HEK293T (cell line): ENCODE measurements at regions not wholly inside any gene's neighbourhood (a gene's known extent, or its start where the extent isn't known, plus 50 kb on each side); places are given as distances from the start of the nearest gene placed in this dataset.

Source experiments
- CTCF ChIA-PET: fragments of 350-600 bp; formaldehyde crosslinking; extraction: SDS; loops from one replicate; lab custom pipeline; 2021; ENCODE audit warnings: antibody characterized with exemption, inconsistent platforms; lab: Yijun Ruan, JAX
- POLR2A ChIA-PET: fragments of 350-600 bp; formaldehyde crosslinking; extraction: SDS; loops from one replicate; lab custom pipeline; 2020; ENCODE audit warnings: antibody characterized with exemption, inconsistent platforms; lab: Yijun Ruan, JAX
- DNase-seq: peaks from one replicate; pipeline ENCODE4 v3.0.0; 2012; ENCODE audit warnings: mixed read lengths; ENCODE audit errors: extremely low spot score
- ARNT ChIP-seq: fragments of 450-650 bp; IDR thresholded peaks from 2 replicates; pipeline ENCODE4 v1.6.1; 2017; ENCODE audit warnings: mild to moderate bottlenecking
- BHLHE40 ChIP-seq: fragments of 450-650 bp; IDR thresholded peaks from 2 replicates; pipeline ENCODE4 v1.6.1; 2016; ENCODE audit warnings: mild to moderate bottlenecking, moderate library complexity, borderline replicate concordance
- CTBP1 ChIP-seq: fragments of 450-650 bp; IDR thresholded peaks from 2 replicates; pipeline ENCODE4 v1.6.1; 2016; ENCODE audit warnings: borderline replicate concordance
- ELF4 ChIP-seq: fragments of 450-650 bp; IDR thresholded peaks from 2 replicates; pipeline ENCODE4 v1.6.1; 2017; ENCODE audit warnings: antibody characterized with exemption
- FOXA1 ChIP-seq: fragments of 450-650 bp; IDR thresholded peaks from 2 replicates; pipeline ENCODE4 v1.6.1; 2016; ENCODE audit warnings: mild to moderate bottlenecking
- FOXK2 ChIP-seq: fragments of 450-650 bp; IDR thresholded peaks from 2 replicates; pipeline ENCODE4 v1.6.1; 2016; ENCODE audit warnings: mild to moderate bottlenecking
- FOXM1 ChIP-seq: fragments of 450-650 bp; IDR thresholded peaks from 2 replicates; pipeline ENCODE4 v1.6.1; 2017; ENCODE audit warnings: mild to moderate bottlenecking, borderline replicate concordance
- HDGF ChIP-seq: fragments of 450-650 bp; IDR thresholded peaks from 2 replicates; pipeline ENCODE4 v1.6.1; 2017; ENCODE audit warnings: antibody characterized with exemption, borderline replicate concordance
- L3MBTL2 ChIP-seq: fragments of 450-650 bp; conservative IDR thresholded peaks from 2 replicates; pipeline ENCODE4 v1.6.1; 2016; ENCODE audit warnings: mild to moderate bottlenecking
- NFRKB ChIP-seq: fragments of 450-650 bp; IDR thresholded peaks from 2 replicates; pipeline ENCODE4 v1.6.1; 2016; ENCODE audit warnings: mild to moderate bottlenecking, moderate library complexity
- SP1 ChIP-seq: fragments of 450-650 bp; IDR thresholded peaks from 2 replicates; pipeline ENCODE4 v1.6.1; 2017
- SUZ12 ChIP-seq: fragments of 450-650 bp; IDR thresholded peaks from 2 replicates; pipeline ENCODE4 v1.6.1; 2016; ENCODE audit warnings: mild to moderate bottlenecking
- TARDBP ChIP-seq: fragments of 450-650 bp; IDR thresholded peaks from 2 replicates; pipeline ENCODE4 v1.6.1; 2016
- ZNF384 ChIP-seq: fragments of 450-650 bp; IDR thresholded peaks from 2 replicates; pipeline ENCODE4 v1.6.1; 2016
- TF ChIP-seq, protein P1 (sequence below): fragments of 450-650 bp; IDR thresholded peaks from 2 replicates; pipeline ENCODE4 v1.6.1; 2016

DNA sequence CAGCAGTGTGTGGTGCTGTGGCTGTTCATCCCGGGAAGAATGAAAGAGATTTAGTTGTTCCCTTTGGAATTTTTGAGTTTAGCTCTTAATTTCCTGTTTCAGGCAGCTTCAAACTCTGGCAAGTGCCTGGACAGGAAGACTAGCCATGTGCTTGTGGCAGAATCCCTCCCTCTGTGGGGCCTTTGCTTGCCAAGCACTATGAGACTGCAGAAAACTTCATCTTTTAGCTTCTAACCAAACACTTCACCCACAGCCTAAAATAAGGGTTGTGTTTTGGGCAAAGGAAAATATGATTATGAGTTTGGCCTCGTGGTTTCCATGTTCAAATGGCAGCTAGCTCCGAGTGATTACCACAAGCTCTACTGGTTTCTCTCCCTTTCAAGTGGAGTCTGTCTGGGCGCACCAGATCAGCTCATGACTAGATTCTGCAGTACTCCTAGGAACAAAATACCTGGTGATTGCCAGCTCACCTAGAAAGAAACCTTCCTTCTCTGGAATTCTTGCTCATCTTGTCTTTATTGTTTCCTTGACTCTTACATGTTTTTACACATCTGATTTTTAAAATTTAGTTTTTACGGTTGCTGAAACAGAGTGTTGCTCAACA, 707.5 kb downstream of the SLITRK6 start:
- TF ChIP-seq ELF4 (no peak), SP1 (no peak), BHLHE40 (no peak), SUZ12 (no peak), L3MBTL2 (no peak), ZNF384 (no peak), ARNT (no peak), NFRKB (no peak), CTBP1 (no peak), FOXA1 (no peak), FOXK2 (no peak), FOXM1 (no peak), HDGF (no peak), TARDBP (no peak)
- TF ChIP-seq, protein P1, sequence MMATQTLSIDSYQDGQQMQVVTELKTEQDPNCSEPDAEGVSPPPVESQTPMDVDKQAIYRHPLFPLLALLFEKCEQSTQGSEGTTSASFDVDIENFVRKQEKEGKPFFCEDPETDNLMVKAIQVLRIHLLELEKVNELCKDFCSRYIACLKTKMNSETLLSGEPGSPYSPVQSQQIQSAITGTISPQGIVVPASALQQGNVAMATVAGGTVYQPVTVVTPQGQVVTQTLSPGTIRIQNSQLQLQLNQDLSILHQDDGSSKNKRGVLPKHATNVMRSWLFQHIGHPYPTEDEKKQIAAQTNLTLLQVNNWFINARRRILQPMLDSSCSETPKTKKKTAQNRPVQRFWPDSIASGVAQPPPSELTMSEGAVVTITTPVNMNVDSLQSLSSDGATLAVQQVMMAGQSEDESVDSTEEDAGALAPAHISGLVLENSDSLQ, result no peak
- CTCF ChIA-PET, result no interaction called here
- POLR2A ChIA-PET, result no interaction called here
- DNase-seq, result no peak

DNA sequence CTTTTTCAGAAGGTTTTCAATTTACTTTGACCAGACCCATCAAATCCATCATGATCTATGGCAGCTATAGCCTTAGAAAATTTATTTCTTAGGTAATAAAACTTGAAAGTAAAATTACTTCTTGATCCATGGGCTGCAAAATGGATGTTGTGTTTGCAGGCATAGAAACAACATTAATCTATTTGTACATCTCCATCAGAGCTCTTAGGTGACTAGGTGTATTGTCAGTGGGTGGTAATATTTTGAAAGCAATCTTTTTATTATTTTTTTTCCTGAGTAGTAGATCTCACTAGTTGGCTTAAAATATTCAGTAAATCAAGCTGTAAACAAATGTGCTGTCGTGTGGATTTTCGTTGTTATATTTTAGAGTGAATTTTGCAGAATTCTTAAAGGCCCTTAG, 710.0 kb downstream of the SLITRK6 start:
- ChIA-PET POLR2A (no interaction called here), CTCF (no interaction called here)
- no peak for TF ChIP-seq SUZ12
- no peak for TF ChIP-seq TARDBP
- no peak for TF ChIP-seq SP1
- TF ChIP-seq ARNT, result no peak
- TF ChIP-seq, protein P1, result no peak
- no peak for TF ChIP-seq FOXK2
- TF ChIP-seq FOXA1, result no peak
- no peak for TF ChIP-seq L3MBTL2
- no peak for TF ChIP-seq NFRKB
- TF ChIP-seq BHLHE40, result no peak

DNA sequence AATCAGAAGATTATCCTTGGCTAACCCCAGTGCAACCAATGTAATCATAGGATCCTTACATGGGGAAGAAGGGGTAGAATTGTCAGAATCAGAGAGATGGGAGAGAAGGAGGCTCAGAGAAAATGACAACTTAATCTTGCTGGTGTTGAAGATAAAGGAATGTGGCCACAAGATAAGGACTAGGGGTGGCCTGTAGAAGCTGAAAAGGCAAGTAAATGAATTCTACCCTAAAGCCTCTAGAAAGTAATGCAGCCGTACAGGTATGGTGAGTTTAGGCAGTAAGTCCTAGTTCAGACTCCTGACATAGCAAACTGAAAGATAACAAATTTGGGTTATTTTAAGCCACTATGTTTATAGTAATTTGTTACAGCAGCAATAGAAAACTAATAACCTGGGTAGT, 718.5 kb downstream of the SLITRK6 start:
- POLR2A ChIA-PET, result no interaction called here
- no peak for DNase-seq
- TF ChIP-seq SP1, result no peak
- no peak for TF ChIP-seq NFRKB
- no peak for TF ChIP-seq FOXK2
- no peak for TF ChIP-seq SUZ12
- TF ChIP-seq ELF4, result no peak
- TF ChIP-seq, protein P1, result no peak
- TF ChIP-seq FOXA1, result no peak
- no peak for TF ChIP-seq TARDBP
- CTCF ChIA-PET, result no interaction called here

More for the DNA sequence above, 710.0 kb downstream of the SLITRK6 start:
- DNase-seq, result no peak

DNA sequence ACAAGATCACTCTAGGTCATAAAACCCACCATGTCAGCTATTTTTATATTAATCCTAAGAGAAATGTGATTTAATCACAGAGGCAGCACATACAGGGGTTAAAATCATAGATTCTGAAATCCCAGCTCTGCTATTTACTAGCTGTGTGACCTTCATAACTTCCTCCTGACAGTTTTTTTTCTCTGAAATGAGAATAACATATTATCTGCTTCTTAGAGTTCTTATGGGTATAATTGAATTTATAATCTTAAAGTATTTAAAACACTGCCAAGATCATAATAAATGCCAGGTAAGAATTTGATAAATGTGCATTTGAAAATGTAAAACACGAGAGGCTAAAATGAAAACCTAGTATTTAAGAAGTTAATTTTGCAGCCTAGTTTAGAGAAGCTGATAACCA, 722.9 kb downstream of the SLITRK6 start:
- ChIA-PET POLR2A (no interaction called here), CTCF (no interaction called here)
- no peak for DNase-seq
- TF ChIP-seq TARDBP (no peak), ARNT (no peak), ELF4 (no peak)
- TF ChIP-seq, protein P1, result no peak

DNA sequence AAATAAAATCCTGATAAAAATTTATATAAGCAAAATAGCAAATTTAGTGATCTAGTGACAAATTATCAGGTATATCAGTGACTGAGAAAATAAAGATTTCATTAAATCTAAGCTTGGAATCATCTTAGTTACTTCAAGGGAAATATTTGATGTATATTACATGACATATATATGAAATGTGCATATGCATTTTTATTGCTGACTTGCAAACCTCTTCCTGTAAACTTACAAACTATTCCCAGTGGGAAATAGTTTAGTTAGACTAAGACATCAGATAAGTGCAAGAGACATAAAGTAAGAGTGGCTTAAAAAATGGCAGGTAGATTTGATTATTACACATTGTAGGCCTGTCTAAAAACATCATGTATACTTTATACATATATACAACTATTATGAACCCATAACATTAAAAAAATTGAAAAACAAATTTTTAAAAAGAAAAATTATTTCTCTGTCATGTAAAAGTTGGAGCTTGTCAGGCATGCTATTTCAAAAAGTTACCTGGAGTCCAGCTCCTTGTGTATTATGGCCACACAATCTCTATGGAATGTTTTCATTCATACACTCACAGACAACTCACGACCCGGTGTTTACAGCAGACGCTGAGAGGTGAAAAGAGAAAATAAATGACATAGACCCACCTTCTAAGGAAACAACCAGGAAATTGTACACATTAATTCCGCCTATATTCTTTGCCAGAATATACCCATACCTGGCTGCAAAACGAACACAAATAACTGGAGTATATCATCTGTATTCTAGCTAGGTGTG, 724.5 kb downstream of the SLITRK6 start:
- ChIA-PET POLR2A (no interaction called here), CTCF (no interaction called here)
- TF ChIP-seq ARNT (no peak), CTBP1 (no peak), NFRKB (no peak), SUZ12 (no peak)
- no peak for DNase-seq

DNA sequence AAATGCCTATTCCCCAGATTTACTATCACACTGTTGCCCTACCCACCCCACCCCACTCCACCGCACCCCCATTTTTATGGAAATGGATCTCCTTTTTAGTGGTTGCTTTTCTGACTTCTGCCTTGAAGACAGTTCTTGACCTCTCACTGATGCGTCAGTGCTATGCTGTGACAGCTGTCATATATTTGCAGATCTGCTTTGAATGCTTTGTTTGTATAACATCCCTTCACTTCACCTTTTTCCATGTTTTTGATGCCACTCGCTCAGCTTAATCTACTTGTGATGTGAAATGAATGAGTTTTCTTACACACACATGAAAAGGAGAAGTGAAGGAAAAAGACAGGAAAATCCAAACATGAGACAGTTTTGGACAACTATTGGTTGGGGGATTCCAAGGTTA, 731.0 kb downstream of the SLITRK6 start:
- ChIA-PET CTCF (no interaction called here), POLR2A (no interaction called here)
- DNase-seq, result no peak
- TF ChIP-seq SP1, result no peak

DNA sequence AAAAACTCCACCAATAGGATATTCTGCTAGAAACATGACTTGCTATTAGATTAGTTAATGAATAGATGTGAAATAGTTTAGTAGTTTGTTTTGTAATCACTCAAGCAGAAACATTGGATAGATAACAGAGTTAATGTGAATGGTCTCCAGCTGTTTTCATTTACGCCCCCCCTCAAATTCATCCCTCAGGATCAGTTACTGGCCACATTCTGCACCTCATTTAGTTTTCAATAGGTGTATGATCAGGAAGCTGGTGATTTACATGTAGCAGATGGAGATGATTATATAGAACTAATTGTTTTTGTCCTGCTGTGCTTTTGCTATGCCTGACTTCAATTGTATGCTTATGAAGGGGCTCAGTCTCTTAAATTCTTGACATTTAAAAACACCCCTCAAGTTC, 759.0 kb downstream of the SLITRK6 start:
- TF ChIP-seq FOXK2, result no peak
- CTCF ChIA-PET, result no interaction called here
- DNase-seq, result no peak
- POLR2A ChIA-PET, result no interaction called here
